DMS79 (cell line): ENCODE measurements at regions not wholly inside any gene's neighbourhood (a gene's known extent, or its start where the extent isn't known, plus 50 kb on each side); places are given as distances from the start of the nearest gene placed in this dataset.
"Not testable (repeated sequence)": the region's sequence is repeated elsewhere in the genome, so short reads cannot be mapped to it uniquely, and the experiment has no call there.

Source experiments
- DNase-seq: peaks from one replicate; lab custom pipeline; 2025; lab: John Stamatoyannopoulos, UW

DNA sequence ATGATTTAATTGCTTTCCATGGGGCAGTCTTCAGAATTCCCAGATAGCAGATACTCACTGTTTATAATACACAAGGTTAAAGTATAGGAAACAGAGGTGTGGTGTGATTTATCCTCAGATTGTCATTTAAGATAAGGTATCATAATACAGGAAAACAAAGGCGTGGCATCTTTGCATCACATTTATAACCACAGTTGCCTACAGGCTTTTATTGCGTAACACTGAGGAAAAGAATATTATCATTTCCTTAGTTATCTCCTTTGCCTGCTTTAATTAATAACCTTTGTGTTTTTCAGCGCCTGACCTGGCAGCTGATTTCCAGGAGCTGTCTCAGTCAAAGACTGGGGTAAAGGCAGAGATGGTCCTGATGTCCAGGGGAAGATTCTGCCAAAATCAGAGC is 68.8 kb downstream of the SSX7 start:
- DNase-seq: no peak

DNA sequence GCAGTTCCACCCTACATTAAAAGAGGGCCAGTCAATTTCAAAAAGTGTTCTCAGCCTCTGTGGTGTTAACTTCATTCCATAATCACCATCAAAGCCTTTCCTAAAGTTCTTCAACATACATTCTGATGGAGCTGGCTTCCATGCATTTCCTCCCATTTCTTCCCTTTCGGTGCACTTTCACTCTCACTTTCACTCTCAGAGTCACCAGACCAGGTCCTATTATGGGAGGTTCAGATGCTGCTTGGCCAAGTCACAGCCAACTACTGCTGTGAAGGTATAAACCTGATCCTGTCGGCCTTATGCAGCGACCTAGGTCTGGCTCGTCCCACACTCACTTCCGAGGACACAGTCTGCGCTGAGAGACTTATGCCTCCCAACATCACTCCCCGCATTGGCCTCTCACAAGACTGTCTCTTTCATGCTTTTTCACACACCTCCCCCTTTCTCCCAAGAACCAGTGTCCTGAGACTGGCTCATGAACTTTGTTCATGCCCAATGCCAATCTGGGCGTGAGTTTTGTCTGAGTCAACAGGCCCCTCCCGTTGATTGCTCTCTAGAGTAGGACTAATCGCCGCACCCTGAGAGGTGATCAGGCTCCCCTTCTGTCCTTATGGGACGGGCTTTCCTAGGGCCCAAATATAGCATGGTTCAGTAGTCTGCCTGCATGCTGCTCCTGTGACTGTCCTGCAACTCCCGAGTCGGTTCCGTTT is 60.8 kb upstream of the XAGE1B start:
- no peak for DNase-seq

DNA sequence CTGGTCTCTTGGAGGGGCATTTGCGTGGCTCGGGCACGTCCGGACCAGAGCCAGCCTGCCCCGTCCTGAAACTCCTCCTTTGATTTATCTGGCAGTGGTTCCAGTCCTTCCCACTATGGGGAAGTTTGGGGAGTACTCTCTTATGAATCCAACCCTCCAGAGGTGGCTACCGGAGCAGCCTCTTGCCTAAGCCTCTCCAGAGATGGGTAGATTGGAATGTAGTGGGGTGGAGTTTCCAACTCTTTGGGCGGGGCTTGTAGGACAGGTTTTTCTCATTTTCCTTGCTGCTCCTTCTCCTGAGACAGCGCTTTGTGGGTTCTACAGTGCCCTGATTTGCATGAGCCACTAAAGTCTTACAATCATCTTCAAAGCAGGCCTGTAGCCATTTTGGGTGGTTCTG is 60.1 kb upstream of the XAGE1B start:
- no peak for DNase-seq

DNA sequence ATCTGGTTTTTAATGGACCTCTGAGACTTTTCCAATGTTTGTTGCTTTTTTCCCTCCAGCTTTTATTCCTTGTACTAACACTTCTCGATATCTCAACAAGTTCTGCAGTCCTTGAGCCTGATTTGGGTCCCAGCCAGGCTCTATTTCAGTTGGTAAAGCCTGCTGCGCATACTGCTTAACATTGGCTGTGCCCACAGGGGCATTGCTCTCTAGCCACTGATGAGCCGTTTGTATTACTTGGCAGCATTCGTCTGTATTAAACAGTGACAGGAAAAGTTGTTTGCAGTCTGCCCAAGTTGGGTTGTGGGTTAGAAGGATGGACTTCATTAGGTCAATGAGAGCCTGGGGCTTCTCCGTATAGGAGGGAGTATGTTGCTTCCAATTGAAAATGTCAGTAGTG is 59.6 kb upstream of the XAGE1B start:
- no peak for DNase-seq

DNA sequence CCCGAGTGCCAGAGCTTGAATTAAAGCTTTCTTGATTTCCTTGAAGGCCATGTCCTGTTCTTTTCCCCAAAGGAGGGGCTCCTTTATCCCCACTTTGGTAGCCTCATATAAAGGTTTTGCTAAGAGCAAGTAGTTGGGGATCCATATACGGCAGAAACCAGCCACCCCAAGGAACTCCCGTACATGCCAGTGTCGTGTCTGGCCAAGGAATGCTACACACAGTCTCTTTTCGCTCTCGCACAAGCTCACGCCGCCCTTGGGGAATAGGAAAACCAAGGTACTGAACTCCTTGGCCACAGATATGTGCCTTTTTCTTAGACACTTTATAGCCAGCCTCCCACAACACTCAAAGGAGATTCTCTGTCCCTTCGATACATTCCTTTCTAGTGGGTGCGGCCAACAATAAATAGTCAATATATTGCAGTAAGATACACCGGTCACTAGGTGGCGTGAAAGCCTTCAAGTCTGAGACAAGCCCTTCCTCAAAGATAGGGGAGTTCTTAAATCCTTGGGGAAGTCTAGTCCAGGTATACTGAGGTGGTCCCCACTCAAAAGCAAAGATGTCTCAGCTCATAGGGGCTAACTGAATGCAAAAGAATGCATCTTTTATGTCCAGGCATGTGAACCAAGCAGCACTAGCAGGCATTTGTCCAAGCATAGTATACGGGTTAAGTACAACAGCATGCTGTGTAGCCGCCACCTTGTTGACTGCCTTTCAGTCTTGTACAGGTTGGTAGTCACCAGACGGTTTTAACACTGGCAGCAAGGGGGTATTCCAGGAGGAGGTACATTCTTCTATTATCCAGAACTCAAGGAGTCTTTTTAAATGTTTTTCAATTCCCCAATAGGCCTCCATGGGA is 57.8 kb upstream of the XAGE1B start:
- peak; percentile 1 for DNase-seq

DNA sequence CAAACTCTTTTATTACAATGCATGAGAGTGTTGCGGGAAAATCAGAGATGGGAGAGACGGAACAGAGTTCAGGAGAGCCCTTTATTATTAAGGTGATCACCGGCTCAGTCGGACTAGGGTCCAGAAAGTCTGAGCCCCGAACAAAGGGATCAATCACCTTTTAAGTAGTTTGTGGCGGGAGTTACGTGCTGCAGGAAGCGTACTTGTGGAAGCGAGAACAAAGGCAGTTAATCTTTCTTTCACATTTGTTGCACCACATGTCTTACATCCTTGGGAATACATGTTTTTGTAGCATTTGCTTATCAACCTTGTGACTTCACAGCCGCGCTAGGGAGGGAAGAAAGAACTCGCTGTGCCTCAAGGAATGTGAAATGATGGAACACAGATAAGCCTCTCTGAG is 51.3 kb upstream of the XAGE1B start:
- not testable (repeated sequence) for DNase-seq
